A549 (cell line): ENCODE measurements at regions not wholly inside any gene's neighbourhood (a gene's known extent, or its start where the extent isn't known, plus 50 kb on each side); places are given as distances from the start of the nearest gene placed in this dataset.

Experiments
- ATAC-seq, 2 experiments: fragments of 200-7000 bp in 1 of 2; fragments of >200 bp in 1 of 2; cut with Nextera tagmentation in 1 of 2; cut with Tn5 transposase in 1 of 2; 3 replicates each; pipeline versions ENCODE4 v1.8.0 to v1.9.1; 2018 to 2020; ENCODE audit warnings: mild to moderate bottlenecking in 1 of 2, moderate library complexity in 1 of 2
- CTCF ChIA-PET: fragments of 300-600 bp; sonication (Branson Sonifier 250); formaldehyde crosslinking; extraction: SDS; loops from one replicate; lab custom pipeline; 2021; ENCODE audit warnings: antibody characterized with exemption, inconsistent platforms; lab: Yijun Ruan, JAX
- POLR2A ChIA-PET: fragments of 350-600 bp; formaldehyde crosslinking; extraction: SDS; loops from one replicate; lab custom pipeline; 2021; ENCODE audit warnings: antibody characterized with exemption, inconsistent platforms; lab: Yijun Ruan, JAX
- DNase-seq, 2 experiments: peaks; one replicate each; pipeline versions ENCODE4 v3.0.0 to v3.0.0-alpha.2; 2011 to 2016; ENCODE audit warnings: low read depth in 1 of 2, low spot score in 1 of 2
- FAIRE-seq: peaks from 2 replicates; lab custom pipeline; 2011; peaks lifted over from hg19 to GRCh38; lab: Jason Lieb, UNC
- H3K27ac ChIP-seq, 2 experiments: fragments of >200 bp; sonication (Bioruptor Twin); formaldehyde crosslinking; 3 replicates each; pipeline ENCODE4 v1.5.1; 2016 to 2017
- H3K4me1 ChIP-seq: fragments of >200 bp; sonication (Bioruptor Twin); formaldehyde crosslinking; 3 replicates; pipeline ENCODE4 v1.6.1; 2016
- H3K4me2 ChIP-seq: fragments of >200 bp; sonication (Bioruptor Twin); formaldehyde crosslinking; 3 replicates; pipeline ENCODE4 v1.6.1; 2016
- H3K4me3 ChIP-seq: fragments of >200 bp; sonication (Bioruptor Twin); formaldehyde crosslinking; 3 replicates; pipeline ENCODE4 v1.5.1; 2016
- H3K9me3 ChIP-seq: fragments of >200 bp; sonication (Bioruptor Twin); formaldehyde crosslinking; 3 replicates; pipeline ENCODE4 v1.6.1; 2016
- CBX2 ChIP-seq: fragments of 200-600 bp; sonication (generic); IDR thresholded peaks from 2 replicates; pipeline ENCODE4 v1.6.1; 2016; ENCODE audit warnings: low read depth, mild to moderate bottlenecking, borderline replicate concordance
- CTCF ChIP-seq: fragments of >200 bp; sonication (Bioruptor Twin); formaldehyde crosslinking; IDR thresholded peaks from 3 replicates; pipeline ENCODE4 v1.5.1; 2016
- EHF ChIP-seq: fragments of 250-450 bp; sonication (Bioruptor Pico); IDR thresholded peaks from 2 replicates; pipeline ENCODE4 v1.5.0; 2020; ENCODE audit warnings: mild to moderate bottlenecking
- FOSL2 ChIP-seq, 2 experiments: fragments of 450-650 bp in 1 of 2; fragments of >200 bp in 1 of 2; sonication (Bioruptor Twin) in 1 of 2; formaldehyde crosslinking; IDR thresholded peaks; 2 replicates each; pipeline versions ENCODE4 v1.5.0 to v1.6.1; 2016 to 2020; ENCODE audit warnings: mild to moderate bottlenecking in 1 of 2, moderate library complexity in 1 of 2
- FOXS1 ChIP-seq: fragments of 250-450 bp; sonication (Bioruptor Pico); IDR thresholded peaks from 2 replicates; pipeline ENCODE4 v1.5.0; 2020; ENCODE audit warnings: mild to moderate bottlenecking, moderate library complexity
- GATA3 ChIP-seq: IDR thresholded peaks from 2 replicates; pipeline ENCODE4 v1.6.1; 2012; ENCODE audit warnings: borderline replicate concordance
- HOXB13 ChIP-seq: fragments of 250-450 bp; sonication (Bioruptor Pico); IDR thresholded peaks from 2 replicates; pipeline ENCODE4 v1.5.0; 2020; ENCODE audit warnings: low read depth, mild to moderate bottlenecking, moderate library complexity
- JUN ChIP-seq, 2 experiments: fragments of >200 bp; sonication (Bioruptor Twin); formaldehyde crosslinking; IDR thresholded peaks; 2 replicates in 1 of 2; 3 replicates in 1 of 2; pipeline ENCODE4 v1.6.1; 2016 to 2017
- JUNB ChIP-seq: fragments of >200 bp; sonication (Bioruptor Twin); formaldehyde crosslinking; IDR thresholded peaks from 2 replicates; pipeline ENCODE4 v1.6.1; 2016
- MAX ChIP-seq: IDR thresholded peaks from 2 replicates; pipeline ENCODE4 v1.6.1; 2012
- NFE2L2 ChIP-seq: fragments of 150-350 bp; conservative IDR thresholded peaks from 2 replicates; pipeline ENCODE4 v1.6.1; 2014; ENCODE audit warnings: low read length
- PBX3 ChIP-seq: IDR thresholded peaks from 2 replicates; pipeline ENCODE4 v1.6.1; 2012
- RARB ChIP-seq: fragments of 250-450 bp; sonication (Bioruptor Pico); IDR thresholded peaks from 2 replicates; pipeline ENCODE4 v1.8.0; 2021; ENCODE audit warnings: mild to moderate bottlenecking, moderate library complexity
- RCOR1 ChIP-seq: fragments of 150-350 bp; IDR thresholded peaks from 2 replicates; pipeline ENCODE4 v1.6.1; 2014; ENCODE audit warnings: antibody characterized with exemption, low read length, low read depth
- RFX5 ChIP-seq: fragments of 450-650 bp; IDR thresholded peaks from 2 replicates; pipeline ENCODE4 v1.7.1; 2014; ENCODE audit warnings: antibody characterized with exemption, mild to moderate bottlenecking, moderate library complexity
- SMC3 ChIP-seq: fragments of >200 bp; sonication (Bioruptor Twin); formaldehyde crosslinking; IDR thresholded peaks from 3 replicates; pipeline ENCODE4 v1.6.1; 2018; ENCODE audit warnings: inconsistent platforms
- SREBF2 ChIP-seq: fragments of 450-650 bp; IDR thresholded peaks from 2 replicates; pipeline ENCODE4 v1.6.1; 2014; ENCODE audit warnings: mild to moderate bottlenecking, moderate library complexity
- TFCP2L1 ChIP-seq: fragments of 250-450 bp; sonication (Bioruptor Pico); IDR thresholded peaks from 2 replicates; pipeline ENCODE4 v1.5.0; 2021; ENCODE audit warnings: mild to moderate bottlenecking
- ZNF302 ChIP-seq: fragments of 250-450 bp; sonication (Bioruptor Pico); IDR thresholded peaks from 2 replicates; pipeline ENCODE4 v1.9.0; 2021; ENCODE audit warnings: inconsistent platforms, mild to moderate bottlenecking, moderate library complexity
- ZSCAN20 ChIP-seq: fragments of 250-450 bp; sonication (Bioruptor Pico); IDR thresholded peaks from 2 replicates; pipeline ENCODE4 v1.8.0; 2022; ENCODE audit warnings: mild to moderate bottlenecking, moderate library complexity
- WGBS: methylation state at CpG from one replicate; pipeline ENCODE4 v1.1.6; 2017; ENCODE audit errors: missing lambda C conversion rate; 5-methylcytosine and 5-hydroxymethylcytosine counted together

- Histone ChIP-seq H3K4me1 (peaks cover 15% of the 10 kb centered on the region), H3K27ac (no peak overlapping the region), H3K4me3 (no peak overlapping the region), H3K9me3 (no peaks in the 10 kb centered on the region), H3K4me2 (no peak overlapping the region)
- ChIA-PET POLR2A (no interaction called here), CTCF (no interaction called here)
- FAIRE-seq (no peak), DNase-seq (no peak), ATAC-seq (no peak)
- TF ChIP-seq MAX (no peak), CBX2 (no peak), SMC3 (no peak), EHF (CRISPR knock-in tag) (no peak), FOSL2 (IDR thresholded peaks at IDR 0.05) (no peak), FOSL2 (CRISPR knock-in tag; IDR thresholded peaks at IDR 0.05) (no peak), FOXS1 (no peak), SREBF2 (no peak), RFX5 (no peak)
These were observed 130.9 kb upstream of the VPREB1 start for GRCh38 chr22:22113701-22114100.

GRCh38 chr22:22112533-22113294 lies 130.1 kb upstream of the TOP3B start:
- TF ChIP-seq NFE2L2 (no peak), ZSCAN20 (no peak), HOXB13 (CRISPR knock-in tag) (no peak), RARB (CRISPR knock-in tag) (no peak), JUNB (no peak), RCOR1 (no peak), ZNF302 (CRISPR knock-in tag) (no peak)
- Histone ChIP-seq H3K27ac (no peak overlapping the region), H3K9me3 (no peaks in the 10 kb centered on the region), H3K4me1 (peaks cover 15% of the 10 kb centered on the region), H3K4me3 (no peak overlapping the region), H3K4me2 (no peak overlapping the region)
- no peak for FAIRE-seq
- no peak for ATAC-seq
- no peak for DNase-seq
- ChIA-PET CTCF (interaction anchor here (0.6 kb wide), 1 partner anchor 47 kb away, joined by 4 read pairs; no protein-coding TSS in a partner anchor), POLR2A (no interaction called here)
- WGBS: 80% methylated on average over 4 of the region's 4 CpGs

GRCh38 chr22:22111983-22112382 lies 129.4 kb upstream of the TOP3B start:
- WGBS: 78% methylated on average over 2 of the region's 2 CpGs
- no peak for ATAC-seq
- TF ChIP-seq PBX3 (no peak), GATA3 (no peak), CTCF (no peak), EHF (CRISPR knock-in tag) (no peak), CBX2 (no peak), JUN (IDR thresholded peaks at IDR 0.05) (no peak), MAX (no peak), TFCP2L1 (CRISPR knock-in tag) (no peak), ZSCAN20 (no peak), ZNF302 (CRISPR knock-in tag) (no peak)
- TF ChIP-seq, all 56 proteins: peak for 0
- H3K9me3 ChIP-seq: no peaks in the 10 kb centered on the region
- DNase-seq (no peak), FAIRE-seq (no peak)
- POLR2A ChIA-PET: interaction anchor here (1.5 kb wide), 1 partner anchor 130 kb away, joined by 3 read pairs; the partner anchor contains the start of gene TOP3B
- CTCF ChIA-PET: interaction anchor here (1.1 to 2.3 kb wide), 2 partner anchors 16 to 24 kb away, joined by 4 to 8 read pairs; no protein-coding TSS in a partner anchor
- peaks cover 15% of the 10 kb centered on the region for H3K4me1 ChIP-seq
- no peak overlapping the region for H3K4me3 ChIP-seq
- H3K4me2 ChIP-seq: no peak overlapping the region
- no peak overlapping the region for H3K27ac ChIP-seq
